ENCODE measurements at regions not wholly inside any gene's neighbourhood (a gene's known extent, or its start where the extent isn't known, plus 50 kb on each side); places are given as distances from the start of the nearest gene placed in this dataset.

- TF ChIP-seq, protein P1, sequence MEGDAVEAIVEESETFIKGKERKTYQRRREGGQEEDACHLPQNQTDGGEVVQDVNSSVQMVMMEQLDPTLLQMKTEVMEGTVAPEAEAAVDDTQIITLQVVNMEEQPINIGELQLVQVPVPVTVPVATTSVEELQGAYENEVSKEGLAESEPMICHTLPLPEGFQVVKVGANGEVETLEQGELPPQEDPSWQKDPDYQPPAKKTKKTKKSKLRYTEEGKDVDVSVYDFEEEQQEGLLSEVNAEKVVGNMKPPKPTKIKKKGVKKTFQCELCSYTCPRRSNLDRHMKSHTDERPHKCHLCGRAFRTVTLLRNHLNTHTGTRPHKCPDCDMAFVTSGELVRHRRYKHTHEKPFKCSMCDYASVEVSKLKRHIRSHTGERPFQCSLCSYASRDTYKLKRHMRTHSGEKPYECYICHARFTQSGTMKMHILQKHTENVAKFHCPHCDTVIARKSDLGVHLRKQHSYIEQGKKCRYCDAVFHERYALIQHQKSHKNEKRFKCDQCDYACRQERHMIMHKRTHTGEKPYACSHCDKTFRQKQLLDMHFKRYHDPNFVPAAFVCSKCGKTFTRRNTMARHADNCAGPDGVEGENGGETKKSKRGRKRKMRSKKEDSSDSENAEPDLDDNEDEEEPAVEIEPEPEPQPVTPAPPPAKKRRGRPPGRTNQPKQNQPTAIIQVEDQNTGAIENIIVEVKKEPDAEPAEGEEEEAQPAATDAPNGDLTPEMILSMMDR (IDR thresholded peaks at IDR 0.05): no peak
- TF ChIP-seq POLR2A (IDR thresholded peaks at IDR 0.05): no peak
These were observed 238.6 kb downstream of the C1D start for GRCh38 chr2:67824186-67824585.

Data from adrenal gland (tissue), 5 donors.